SKM-1 (cell line): ENCODE measurements at regions not wholly inside any gene's neighbourhood (a gene's known extent, or its start where the extent isn't known, plus 50 kb on each side); places are given as distances from the start of the nearest gene placed in this dataset.

Experiments
- DNase-seq: peaks from one replicate; lab custom pipeline; 2025; ENCODE audit not compliant: unreplicated experiment; lab: John Stamatoyannopoulos, UW

DNA sequence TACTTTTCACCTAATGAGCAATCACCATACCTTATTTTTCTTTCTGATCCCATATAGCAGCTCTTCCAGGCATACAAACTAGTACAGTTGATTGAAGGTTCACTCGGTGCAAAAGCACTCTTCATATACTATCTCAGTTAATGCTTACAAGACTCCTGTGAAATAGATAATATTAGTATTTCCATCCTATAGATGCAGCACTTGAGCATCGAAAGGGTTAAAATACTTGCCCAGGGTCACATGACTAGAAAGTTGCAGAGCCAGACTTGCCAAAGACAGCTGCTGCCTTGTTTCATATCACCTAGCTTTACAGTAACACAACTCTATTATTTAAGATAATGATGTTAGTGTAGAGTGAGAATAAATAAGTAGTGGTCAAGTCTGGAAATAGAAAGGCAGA is 466.0 kb upstream of the TNP1 start:
- DNase-seq, result no peak

DNA sequence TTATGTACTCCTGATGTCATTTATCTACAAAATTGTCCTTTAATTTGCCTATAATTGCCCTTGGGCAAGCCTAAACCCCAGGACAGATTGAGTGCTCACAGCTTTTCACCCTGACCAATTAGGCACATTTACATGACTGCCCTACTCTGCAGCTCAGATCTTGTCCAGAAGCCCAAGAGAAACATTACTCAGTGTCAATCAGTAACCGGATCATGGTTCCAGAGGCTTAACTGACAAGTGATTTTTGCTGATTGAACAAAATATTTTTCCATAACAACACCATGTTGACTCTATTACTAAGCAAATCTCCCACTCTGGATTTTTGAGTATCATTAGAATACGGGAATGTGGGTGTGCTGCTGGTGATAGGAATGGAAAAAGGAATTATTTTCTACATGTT is 465.4 kb upstream of the TNP1 start:
- DNase-seq, result no peak

DNA sequence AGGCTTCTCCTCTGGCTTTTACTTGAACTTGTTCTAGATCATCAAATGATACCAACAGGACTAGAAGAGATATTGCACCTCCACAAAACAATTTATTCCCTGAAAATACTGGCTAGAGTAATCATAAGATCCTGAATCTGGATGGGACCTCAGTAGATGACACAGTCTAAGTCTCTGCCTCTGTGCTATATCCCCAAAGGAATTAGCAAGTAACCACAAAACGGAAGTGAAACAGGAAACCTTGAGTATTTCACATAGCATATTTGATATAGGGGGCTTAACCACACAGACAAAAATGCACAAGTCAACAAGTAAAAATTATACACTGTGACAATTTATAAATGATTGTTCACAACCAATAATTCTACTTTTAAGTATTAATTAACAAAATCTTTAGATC is 456.9 kb upstream of the TNP1 start:
- peak; percentile 6 for DNase-seq

DNA sequence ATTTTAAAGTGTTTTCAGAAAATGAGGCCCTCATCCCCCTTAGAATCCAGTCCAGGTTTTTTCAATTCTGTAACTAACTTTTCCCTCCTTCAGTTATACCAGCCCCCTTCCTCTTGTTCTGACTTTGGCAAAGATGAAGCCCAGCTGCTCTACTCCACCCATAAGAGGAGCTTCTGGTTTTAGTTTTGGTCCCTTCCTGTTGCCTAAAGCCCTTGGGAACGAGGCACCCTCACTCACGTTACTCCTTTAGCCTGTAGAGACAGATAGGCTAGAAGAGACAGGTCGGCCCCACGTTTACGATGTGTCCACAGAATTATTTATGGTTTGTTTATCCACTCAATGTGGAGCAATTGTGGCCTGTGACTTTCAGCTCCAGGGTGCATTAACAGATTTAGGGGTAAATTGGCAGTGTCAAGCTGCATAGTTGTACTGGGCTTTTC is 454.2 kb upstream of the TNP1 start:
- DNase-seq, result no peak

DNA sequence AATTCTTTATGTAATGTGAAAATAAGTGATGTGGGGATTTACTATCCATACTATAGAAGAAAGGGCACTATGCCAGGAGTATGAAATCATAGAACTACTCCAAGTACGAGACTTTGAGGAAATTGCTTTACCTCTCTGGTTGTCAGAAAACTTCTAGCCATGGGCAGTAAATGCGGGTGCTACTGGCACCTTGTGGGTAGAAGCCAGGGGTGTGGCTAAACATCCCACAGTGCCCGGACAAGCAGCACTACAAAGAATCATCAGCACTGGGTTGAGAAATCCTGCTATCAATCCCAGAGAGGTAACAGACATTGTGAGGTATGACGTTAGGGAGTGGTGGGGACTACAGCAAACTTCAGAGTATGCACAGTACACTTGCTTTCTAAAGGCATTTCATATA is 453.5 kb upstream of the TNP1 start:
- DNase-seq, result no peak

DNA sequence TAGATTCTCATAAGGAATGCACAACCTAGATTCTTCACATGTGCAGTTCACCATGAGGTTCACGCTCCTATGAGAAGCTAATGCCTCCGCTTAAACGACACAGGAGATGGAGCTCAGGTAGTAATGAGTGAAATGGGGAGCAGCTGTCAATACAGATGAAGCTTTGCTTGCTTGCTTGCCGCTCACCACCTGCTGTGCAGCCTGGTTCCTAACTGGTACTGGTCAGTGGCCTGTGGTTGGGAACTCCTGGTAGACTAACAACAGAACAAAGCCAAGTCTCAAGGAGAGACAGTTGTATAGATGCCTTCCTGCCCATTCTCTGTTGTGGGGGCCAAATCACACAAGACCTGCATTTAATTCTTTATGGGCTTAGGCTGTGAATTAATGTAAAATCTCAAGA is 449.2 kb upstream of the TNP1 start:
- DNase-seq, result no peak

DNA sequence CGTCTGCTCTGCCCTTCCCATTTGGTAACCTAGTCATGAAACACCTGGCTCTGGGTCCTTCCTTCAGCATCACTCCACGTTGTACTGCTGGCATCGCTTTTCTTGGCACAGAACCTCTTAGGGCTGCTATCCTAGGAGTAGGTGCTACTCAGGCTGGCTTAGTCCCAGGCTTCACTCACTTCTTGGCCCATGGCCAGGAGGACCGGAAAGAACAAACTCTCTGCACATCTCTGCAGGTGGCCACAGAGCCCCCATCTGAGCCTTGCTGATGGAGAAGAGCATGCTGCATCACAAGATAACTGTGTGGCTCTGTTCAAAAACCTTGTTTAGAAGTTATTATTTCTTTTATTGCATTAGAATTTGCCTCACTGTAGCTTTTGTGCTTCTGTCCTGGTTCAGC is 447.2 kb upstream of the TNP1 start:
- DNase-seq, result no peak

DNA sequence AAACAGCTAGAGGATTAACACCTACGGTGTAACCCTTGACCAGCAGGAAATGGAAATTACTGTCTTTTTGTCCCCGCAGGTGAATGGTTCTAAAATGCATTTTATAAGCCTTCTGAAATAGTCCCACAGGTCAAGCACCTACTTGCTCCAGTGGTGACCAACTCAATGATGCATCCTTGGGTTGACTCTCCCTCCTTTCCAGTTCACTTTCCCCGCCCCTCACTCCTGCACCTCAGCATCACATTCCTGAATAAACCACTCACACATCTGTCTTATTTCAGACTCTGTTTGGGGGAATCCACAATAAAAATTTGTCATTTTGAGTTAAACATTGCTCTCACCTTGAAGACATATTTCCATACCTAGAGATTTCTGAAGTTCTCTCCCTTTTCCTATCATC is 446.0 kb upstream of the TNP1 start:
- no peak for DNase-seq

DNA sequence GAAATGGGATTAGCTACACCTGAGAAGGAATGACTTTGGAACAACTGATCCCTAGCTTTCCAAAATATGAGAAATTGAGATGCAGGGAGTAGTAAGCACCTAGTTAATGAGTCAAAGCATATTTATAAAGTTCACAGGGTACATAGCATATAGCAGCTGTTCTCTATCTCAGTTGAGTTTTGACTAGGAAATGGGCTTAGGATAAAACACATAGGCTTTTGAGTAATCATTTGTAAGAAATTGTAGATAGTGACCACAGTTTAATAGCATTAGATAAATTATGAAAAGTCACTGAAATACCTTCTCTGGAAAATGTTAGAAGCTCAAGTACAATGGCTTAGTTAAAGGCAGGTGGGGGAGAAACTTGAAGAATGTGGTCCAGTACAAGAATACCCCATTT is 444.7 kb upstream of the TNP1 start:
- DNase-seq, result no peak

DNA sequence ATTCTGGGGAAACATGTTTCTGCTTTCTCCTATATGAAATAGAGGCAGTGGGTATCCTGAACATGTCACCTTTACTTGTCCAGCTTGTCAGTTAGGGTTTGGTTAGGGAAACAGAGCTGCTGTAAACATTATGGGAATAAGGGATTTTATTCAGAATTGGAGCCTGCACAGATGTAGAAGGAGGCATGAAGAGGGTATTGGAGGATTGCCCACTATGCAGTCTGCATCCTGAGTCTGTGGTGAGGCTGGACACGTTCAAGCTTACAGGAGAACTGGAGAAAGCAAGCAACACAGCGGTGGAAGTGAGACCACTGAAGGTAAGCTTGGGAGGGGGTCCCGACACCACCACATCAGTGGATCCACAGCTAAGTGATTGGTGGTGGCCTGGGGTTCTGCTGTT is 443.0 kb upstream of the TNP1 start:
- DNase-seq, result no peak

DNA sequence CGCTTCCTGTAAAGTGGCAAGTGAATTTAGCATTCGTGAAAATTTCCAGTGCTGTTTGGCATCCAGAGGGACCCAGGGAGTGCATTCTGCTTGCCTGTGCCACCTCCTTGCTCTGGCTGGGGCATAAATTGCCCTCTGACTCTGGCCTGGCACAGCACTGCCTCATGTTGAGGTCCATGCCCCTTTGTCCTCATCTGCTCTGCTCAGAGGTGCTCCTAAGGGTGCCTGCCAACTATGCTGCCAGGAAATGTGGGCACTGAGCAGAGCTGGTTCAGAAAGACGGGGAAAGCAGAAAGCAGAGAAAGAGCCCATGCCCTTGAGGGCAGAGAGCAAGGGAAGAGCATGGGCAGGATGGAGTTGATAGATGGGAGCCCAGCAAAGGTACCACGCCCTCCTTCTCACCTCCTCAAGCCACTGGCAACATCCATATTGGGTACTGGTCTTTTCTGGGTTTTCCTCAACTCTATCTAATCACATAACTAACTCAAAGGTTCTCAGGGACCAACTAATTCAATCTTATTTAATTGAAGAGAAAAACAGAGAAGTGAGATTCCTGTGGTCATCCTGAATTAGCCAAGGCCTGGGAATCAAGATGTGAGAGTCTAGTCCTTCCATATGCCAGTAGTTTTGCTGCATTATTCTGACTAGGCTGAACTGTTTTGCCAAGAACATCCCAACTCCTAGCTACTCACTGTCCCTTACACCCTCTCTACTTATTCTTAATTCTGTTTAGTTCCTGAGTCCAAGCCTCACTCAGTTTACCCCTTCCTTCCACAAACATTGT is 441.5 kb upstream of the TNP1 start:
- DNase-seq, result no peak

DNA sequence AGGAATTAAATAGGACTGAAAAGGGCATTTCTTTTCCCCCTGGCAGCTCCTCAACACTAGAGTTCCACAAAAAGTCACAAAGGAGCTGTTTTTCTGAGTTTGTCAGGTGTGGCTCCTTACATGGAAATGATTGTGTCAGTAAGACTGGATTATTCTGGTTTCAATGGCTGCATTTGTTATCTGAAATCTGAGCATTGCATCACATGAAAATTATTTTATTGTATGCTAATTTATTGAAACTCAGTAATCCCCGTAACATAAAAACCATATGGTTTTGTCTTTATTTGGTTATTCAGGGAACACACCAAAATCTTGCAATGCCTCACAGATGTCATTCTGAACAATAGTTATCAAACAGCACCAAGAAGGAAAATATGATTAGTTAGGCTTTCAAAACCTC is 439.7 kb upstream of the TNP1 start:
- DNase-seq, result no peak

DNA sequence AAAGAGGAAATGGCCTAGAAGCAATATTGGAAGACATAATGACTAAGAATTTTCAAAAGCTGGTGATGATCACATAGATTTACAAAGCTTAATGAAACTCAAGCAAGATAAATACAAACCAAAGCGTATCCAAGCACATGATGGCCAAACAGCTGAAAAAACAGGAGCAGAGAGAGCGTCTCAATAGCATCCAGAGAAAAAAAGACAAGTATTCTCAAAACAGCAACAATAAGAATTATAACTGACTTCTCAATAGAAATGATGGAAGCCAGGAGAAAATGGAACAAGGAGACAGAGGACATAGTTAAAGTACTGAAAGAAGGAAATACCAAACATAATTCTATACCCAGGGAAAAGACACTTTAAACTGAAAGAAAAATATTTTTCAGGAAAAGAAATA is 437.2 kb upstream of the TNP1 start:
- DNase-seq, result no peak

DNA sequence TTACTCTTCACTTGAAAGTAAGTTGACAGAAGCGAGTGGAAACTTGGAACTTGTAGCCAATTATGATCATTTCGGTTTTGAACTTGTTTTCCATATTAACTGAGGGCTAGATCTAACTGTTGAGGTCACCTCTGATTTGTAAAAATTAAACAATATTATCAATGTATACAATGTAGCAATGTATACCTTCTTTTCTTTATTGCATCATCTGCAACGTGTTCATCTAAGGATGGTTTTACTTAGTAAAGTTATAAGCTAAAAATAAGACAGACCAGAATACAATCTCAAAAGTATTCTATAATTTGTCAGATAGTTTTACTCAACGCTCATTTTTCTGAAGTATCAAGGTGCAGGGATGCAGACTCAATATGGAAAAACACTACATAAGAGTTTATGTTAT is 435.0 kb upstream of the TNP1 start:
- no peak for DNase-seq

DNA sequence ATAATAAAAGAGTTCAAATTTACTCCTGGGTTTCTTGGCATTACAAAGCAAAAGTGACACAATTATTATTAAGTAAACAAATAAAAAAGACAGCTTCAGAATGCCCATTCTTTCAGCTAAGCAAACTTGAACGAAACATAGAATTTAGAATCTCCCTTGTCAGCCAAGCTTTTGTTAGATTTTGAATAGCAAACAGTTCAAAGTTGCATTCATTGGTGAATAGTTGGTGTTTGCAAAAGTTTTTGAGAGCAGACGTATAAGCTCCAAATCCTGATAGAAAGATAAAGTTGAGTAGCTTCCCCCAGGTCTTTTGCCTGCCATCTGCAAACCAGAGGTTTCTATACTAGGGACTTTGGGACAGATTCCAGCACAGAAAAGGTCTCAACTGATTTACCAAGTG is 434.3 kb upstream of the TNP1 start:
- DNase-seq, result no peak

DNA sequence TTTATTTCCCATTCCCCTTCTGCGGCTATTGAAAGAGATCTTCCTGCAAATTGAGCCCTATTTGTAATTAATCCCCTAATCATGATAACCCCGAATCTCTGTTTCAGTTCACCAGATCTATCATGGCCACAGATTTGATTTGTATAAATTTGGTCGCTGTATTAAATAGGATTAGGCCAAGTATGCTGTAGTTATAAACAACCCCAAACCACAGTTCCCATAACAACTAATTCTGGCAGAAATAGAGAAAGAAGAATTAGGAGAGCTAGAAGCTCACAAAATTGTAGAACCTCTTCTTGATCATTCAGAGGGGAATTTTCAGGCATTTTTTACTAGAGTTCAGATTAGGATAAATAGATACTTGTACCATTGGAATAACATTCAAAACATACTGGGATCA is 433.7 kb upstream of the TNP1 start:
- DNase-seq, result no peak

DNA sequence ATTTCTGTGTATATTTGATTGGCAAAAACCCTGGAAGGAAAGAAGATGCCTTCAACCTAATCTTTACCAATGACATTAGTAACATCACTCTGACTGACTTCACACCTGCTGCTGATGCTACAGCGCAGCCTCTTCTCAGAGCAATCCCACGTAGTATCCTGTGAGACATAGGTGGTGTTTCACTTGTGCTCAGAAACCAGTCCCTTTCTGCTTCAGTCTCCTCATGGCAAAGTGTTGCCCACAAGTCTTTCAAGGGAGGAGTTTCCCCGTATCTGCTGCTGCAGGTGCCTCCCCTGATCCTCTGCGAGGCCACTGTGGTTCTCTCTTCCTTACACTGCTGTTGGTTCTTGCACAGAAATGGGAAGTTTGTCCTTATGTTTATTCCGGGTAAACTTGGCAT is 433.2 kb upstream of the TNP1 start:
- no peak for DNase-seq

DNA sequence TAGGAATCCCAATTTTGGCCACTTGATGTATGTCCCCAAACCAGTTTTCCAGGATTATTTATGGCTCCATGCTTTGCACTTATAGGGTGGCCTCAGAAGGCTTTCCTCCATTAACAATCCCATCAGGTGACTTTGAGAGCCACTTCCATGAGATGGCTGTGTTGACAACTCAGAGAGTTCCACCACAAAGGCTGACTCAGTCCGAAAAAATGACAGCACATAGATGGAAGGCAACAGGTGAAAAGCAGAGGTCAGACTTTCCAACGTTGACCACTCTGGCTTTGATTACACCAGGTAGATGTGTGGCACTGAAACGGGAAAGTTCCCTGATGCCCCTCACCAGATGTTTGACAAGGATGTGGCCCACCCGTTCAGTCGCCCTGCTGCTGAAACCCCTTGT is 431.4 kb upstream of the TNP1 start:
- DNase-seq, result no peak

DNA sequence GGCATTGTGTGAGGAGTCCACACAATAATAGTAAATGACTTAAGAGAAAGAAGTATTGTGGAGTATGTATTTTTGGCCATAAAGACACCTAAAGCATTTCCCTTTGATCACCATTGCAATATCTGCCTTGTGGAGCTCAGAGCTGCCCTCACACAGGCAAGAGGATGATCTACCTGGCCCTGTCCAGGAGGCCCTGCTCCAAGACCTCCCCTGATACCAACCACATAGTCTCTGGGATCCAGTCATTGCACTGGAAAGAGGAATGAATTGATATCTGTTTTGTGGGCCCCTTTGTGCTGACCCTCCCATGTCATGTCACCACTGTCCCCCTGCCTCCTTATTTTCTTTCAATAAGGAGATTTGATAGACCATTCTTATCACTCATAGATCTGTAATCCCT is 430.6 kb upstream of the TNP1 start:
- DNase-seq, result no peak

DNA sequence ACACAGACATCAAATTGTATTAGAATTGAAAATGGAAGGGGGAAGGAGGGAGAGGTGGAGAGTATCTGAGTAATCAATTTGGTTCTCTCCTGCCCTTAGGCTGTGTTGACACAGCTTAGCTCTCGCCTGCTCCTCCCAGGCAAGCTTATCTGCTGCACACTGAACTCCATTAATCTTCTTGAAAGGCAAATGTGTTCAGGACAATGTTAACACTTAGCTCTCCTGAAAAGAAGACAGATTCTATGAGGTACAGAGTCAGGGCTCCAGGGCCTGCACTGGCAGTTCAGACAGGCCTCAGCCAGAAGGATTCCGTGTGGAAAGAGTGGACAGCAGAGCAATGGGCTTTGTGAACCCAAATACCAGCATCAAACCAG is 430.0 kb upstream of the TNP1 start:
- no peak for DNase-seq

DNA sequence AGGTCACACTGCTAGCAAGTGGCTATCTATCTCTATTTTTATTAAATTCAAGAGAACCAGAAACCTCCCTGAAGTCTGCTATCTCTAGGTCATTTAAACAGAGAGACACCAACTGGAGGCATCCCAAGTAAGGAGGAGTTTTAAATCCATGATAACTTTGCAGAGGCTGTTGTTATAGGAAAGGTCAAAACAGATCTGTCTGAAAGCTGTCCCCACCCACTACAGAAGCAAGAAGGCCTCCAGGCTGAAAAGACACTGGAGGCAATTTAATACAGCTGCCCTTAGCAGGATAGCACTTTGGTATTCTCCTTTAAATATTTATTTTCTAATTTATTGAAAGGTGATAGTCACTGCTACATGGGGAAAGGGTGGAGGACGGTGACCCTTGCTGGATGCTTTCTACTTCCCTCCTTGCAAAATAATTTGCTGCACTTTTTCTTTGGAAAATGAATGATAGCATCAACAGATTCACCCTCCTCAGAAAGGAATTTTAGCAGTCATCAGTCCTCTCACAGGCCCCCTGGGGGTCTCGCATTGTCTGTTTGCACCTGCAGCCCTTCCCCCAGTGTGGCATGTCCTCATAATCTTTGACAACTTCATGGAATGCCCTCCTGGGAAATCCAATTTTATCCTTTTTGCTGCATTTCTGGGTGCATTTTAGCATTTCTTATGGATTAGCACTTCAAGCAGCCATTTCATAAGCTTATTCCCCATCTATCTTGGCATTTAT is 429.5 kb upstream of the TNP1 start:
- no peak for DNase-seq

DNA sequence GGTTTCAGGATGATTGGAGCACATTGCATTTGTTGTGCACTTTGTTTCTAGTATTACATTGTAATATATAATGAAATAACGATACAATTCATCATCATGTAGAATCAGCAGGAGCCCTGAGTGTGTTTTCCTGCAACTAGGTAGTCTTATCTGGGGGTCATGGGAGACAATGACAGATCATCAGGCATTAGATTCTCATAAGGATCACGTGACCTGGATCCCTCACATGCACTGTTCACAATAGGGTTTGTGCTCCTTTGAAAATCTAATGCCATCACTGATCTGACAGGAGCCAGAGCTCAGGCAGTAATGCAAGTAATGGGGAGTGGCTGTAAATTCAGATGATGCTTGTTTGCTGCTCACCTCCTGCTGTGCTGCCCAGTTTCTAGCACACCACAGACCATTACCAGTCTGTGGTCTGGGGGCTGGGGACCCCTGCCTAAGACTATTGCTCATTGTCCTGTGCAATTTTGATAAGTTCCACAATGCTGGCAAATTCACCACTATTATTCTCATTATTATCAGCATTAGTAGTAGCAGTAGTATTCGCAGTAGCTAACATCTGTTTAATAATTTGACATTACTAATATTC is 428.7 kb upstream of the TNP1 start:
- no peak for DNase-seq

DNA sequence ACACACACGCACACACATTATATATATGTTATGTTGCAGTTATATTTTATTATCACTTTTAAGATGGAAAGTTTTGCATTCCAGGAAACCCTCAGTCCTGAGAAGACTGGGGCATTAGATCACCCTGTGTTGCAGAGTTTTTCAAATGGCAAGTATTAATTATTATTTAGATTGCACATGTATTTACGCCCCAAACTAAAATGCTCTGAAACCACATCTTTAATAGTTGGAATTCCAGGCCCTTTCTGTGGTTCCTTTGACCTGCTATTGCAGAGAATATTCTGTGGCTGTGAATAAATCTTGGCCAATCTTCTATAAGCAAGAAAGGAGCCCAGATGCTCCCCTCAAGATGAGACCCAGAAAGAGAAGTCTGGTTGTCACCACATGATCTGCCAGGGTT is 427.0 kb upstream of the TNP1 start:
- no peak for DNase-seq
